ENCODE measurements at regions not wholly inside any gene's neighbourhood (a gene's known extent, or its start where the extent isn't known, plus 50 kb on each side); places are given as distances from the start of the nearest gene placed in this dataset.

GRCh38 chr11:26777372-26777808 lies 55.5 kb upstream of the SLC5A12 start:
- no peak overlapping the region for H3K4me3 ChIP-seq (ENCODE audit: low read depth, low read length)
- no peak for DNase-seq (ENCODE audit: low read depth)

DNA sequence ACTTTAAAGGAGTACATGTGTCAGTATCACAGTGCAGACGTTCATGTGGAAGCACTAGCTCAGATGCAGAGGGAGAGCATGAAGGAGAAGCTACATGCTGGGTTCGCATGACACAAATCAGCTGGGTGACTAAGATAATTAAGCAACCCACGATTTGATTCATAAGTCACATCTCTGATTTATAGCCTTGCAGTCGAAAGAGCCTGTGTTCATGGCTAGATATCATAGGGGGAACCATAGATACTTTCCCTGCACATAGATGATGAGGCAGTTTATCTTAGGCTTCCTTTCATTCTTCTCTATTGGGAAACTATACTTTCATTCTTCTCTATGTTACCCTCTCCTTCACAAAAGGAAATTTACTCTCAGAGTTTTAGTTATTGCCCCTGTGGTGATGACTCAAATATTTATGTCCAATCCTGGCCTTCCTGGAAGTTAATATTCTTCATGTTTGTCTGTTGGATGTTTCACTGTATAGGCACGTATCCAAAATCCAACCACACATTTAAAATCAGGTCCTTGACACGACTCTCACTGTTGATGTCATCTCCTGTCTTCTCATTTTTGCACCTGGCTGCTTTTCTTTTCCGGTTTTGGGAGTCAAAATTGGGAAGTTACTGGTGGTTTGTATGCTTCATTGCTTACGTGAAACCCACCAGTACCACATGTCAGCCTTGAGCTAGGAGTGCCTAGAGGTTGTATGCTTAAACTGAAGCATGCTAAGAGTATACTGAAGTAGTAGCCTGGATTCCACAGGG lies 56.3 kb upstream of the SLC5A12 start:
- peak overlapping the region; percentile 7 for H3K4me3 ChIP-seq (ENCODE audit: low read depth, low read length)
- DNase-seq (ENCODE audit: low read depth): peak; percentile 76

DNA sequence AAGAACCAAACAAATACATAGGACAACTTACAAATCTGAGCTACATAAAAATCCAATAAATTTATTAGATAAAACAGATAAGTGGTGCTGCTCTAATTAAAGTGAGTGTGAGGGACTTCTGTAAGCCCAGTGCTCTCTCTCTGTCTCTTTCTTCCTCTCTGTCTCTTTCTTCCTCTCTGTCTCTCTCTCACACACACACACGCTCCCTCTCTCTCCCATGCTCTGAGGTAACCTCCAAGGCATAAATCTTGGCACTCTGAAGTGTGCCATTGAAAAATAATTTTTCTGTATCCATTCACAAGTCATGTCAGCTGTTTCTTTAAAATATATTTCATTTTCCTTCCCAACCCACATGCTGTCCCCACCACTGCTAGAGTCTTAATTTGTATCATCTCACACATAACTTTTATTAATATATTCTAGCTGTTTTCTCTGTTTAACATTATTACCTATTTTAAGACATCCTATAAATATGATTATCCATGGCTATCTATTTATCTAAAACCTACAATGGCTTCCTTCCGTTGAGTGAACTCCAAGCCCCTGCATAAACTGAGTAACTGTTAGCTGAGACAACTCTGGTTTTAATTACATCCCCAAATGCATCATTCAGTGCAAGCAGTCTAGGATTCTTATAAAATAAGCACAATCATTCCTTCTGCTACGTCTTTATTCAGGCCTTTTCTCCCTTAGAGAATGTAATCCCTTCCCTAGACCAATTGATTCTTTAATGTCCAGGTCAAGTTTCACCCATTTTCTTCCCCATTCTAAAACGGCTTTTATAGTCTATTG lies 57.4 kb upstream of the SLC5A12 start:
- no peak overlapping the region for H3K4me3 ChIP-seq (ENCODE audit: low read depth, low read length)
- DNase-seq (ENCODE audit: low read depth): no peak

GRCh38 chr11:26780376-26781085 lies 58.7 kb upstream of the SLC5A12 start:
- no peak for DNase-seq (ENCODE audit: low read depth)
- H3K4me3 ChIP-seq (ENCODE audit: low read depth, low read length): no peak overlapping the region

- no peak overlapping the region for H3K4me3 ChIP-seq (ENCODE audit: low read depth, low read length)
- no peak for DNase-seq (ENCODE audit: low read depth)
Observed at GRCh38 chr11:26782220-26782965, 60.5 kb upstream of the SLC5A12 start.

- no peak for DNase-seq (ENCODE audit: low read depth)
Observed at GRCh38 chr11:26783997-26784396, 62.1 kb upstream of the SLC5A12 start.

DNA sequence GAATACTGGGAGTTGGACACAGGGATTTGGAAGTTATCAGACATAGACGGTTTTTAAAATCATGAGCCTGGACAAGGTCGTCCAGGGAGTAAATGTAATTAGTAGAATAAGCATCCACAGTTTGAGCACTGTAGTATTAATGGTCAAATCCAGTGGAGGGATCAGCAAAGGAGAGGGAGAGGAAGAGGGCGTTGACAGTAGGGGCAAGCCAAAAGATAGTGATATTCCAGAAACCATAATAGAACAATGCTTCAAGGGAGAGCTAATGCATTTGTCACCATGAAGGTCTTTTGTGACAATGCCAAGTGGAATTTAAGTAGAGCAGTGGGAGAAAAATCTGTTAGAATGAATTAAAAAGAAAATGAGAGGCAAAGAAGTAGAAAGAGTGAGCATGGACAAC lies 68.9 kb upstream of the SLC5A12 start:
- H3K4me3 ChIP-seq (ENCODE audit: low read depth, low read length): no peak overlapping the region
- no peak for DNase-seq (ENCODE audit: low read depth)

More at GRCh38 chr11:26783997-26784396, 62.1 kb upstream of the SLC5A12 start:
- no peak overlapping the region for H3K4me3 ChIP-seq (ENCODE audit: low read depth, low read length)

GRCh38 chr11:26792941-26793340 lies 71.1 kb upstream of the SLC5A12 start:
- DNase-seq (ENCODE audit: low read depth): no peak
- H3K4me3 ChIP-seq (ENCODE audit: low read depth, low read length): no peak overlapping the region

- DNase-seq (ENCODE audit: low read depth): no peak
- H3K4me3 ChIP-seq (ENCODE audit: low read depth, low read length): no peak overlapping the region
Observed at GRCh38 chr11:26793487-26793886, 71.6 kb upstream of the SLC5A12 start.

DNA sequence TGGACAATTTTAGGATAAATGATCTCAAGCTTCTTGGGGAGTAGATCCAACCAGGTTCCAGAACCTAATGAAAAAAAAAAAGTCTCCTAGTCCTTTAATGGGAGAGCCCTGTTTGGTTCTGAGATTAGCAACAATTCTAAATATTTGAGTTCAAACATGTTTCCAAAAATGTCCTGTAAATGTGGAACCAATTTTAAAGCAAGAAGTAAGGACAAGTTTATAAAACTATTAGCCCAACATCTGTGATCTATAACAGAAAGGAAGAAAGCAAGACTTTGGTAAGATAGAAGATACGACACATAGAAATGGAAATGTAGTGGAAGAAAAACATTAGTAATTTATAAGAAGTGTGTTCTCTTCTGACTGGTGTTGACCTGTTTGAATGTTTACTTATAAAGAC lies 79.7 kb upstream of the SLC5A12 start:
- DNase-seq (ENCODE audit: low read depth): no peak

DNA sequence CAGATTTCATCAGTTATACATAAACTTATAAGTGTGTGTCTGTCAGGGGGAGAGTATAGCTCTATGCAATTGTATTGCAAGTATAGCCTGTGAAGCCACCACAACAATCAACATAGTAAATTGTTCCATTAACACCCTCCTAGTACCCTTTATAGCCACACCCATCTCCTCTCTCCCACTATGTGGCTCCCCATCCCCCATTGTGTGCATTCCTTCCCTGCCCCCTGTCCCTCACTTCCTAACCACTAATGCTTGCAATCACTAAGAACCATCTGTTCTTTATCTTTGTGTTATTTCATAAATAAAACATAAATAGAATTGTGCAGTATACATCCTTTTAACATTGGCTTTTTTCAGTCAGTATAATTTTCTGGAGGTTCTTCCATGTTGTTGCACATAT lies 83.1 kb upstream of the SLC5A12 start:
- no peak overlapping the region for H3K4me3 ChIP-seq (ENCODE audit: low read depth, low read length)
- DNase-seq (ENCODE audit: low read depth): no peak

More for the DNA sequence above, 79.7 kb upstream of the SLC5A12 start:
- H3K4me3 ChIP-seq (ENCODE audit: low read depth, low read length): no peak overlapping the region

DNA sequence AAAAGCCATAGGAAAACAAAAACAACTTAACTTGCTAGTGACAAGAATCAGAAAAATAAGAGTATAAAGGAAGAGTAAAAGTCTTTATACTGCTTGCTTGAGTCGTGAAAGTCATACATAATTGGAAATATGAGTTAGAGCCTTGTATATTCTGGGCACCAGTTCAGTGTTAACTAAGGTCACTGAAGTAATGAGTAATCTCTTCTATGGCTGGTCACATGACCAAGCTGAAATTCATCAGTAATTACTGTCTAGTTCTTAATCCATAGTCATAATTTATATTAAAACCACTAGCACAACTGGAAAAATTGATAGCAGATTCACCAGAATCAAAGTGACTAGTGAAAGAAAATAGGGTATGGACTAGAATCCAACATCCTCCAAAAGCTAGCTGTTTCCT lies 84.4 kb upstream of the SLC5A12 start:
- DNase-seq (ENCODE audit: low read depth): no peak

GRCh38 chr11:26820739-26821138 lies 98.9 kb upstream of the SLC5A12 start:
- DNase-seq (ENCODE audit: low read depth): peak; percentile 65
- no peak overlapping the region for H3K4me3 ChIP-seq (ENCODE audit: low read depth, low read length)

More for the DNA sequence above, 84.4 kb upstream of the SLC5A12 start:
- no peak overlapping the region for H3K4me3 ChIP-seq (ENCODE audit: low read depth, low read length)

DNA sequence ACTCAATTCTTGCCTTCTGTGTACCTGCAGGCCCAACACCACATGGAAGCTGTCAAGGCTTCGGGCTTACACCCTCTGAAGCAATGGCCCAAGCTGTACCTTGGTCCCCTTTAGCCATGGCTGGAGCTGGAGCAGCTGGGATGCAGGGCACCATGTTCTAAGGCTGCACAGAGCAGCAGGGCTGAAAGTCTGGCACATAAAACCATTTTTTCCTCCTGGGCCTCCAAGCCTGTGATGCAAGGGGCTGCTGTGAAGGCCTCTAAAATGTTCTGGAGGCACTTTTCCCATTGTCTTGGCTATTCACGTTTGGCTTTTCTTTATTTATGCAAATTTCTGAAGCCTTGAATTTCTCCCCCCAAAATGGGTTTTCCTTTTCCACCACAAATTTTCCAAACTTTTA lies 102.1 kb upstream of the SLC5A12 start:
- DNase-seq (ENCODE audit: low read depth): no peak
- H3K4me3 ChIP-seq (ENCODE audit: low read depth, low read length): no peak overlapping the region

GRCh38 chr11:26827567-26828081 lies 105.8 kb upstream of the SLC5A12 start:
- H3K4me3 ChIP-seq (ENCODE audit: low read depth, low read length): no peak overlapping the region
- no peak for DNase-seq (ENCODE audit: low read depth)

DNA sequence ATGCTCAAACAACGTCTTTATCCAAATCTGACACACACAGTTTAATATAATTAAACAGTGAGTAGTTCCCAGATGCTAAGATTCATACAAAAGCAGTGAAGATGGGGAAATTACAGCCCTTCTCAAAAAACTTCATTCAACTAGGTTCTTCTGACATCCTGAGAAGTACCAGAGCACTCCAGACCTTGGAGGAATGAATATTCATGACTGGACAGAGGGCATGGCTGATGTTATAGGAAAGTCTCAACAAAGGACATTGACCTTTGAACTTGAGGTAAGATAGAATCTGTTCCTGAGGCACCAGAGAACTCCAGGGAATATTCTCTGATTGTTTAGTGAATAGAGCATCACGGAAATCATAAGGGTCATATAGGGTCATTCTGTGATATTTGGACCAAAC lies 106.4 kb upstream of the SLC5A12 start:
- no peak overlapping the region for H3K4me3 ChIP-seq (ENCODE audit: low read depth, low read length)
- no peak for DNase-seq (ENCODE audit: low read depth)

- no peak for DNase-seq (ENCODE audit: low read depth)
- H3K4me3 ChIP-seq (ENCODE audit: low read depth, low read length): no peak overlapping the region
Observed at GRCh38 chr11:26830218-26830617, 108.4 kb upstream of the SLC5A12 start.

DNA sequence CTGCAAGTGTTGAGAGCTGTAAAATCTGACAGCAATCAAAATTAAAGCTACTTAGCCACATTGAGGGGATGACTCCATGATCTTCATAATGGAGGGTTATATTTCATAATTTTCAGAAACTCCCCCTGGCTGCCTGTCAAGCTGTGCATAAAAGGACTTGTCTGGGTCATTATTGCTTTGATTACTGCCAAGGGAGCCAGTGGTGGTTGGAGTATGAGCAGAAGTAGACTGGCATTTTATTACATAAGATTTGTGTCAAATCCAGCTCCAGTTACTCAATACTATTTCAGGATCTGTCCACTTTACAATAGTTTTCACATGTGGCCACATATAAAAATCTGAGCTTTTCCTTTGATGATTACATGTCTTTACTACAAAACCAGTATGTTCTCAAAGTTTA lies 108.9 kb upstream of the SLC5A12 start:
- no peak for DNase-seq (ENCODE audit: low read depth)
- no peak overlapping the region for H3K4me3 ChIP-seq (ENCODE audit: low read depth, low read length)

GRCh38 chr11:26834601-26835000 lies 112.7 kb upstream of the SLC5A12 start:
- no peak for DNase-seq (ENCODE audit: low read depth)
- H3K4me3 ChIP-seq (ENCODE audit: low read depth, low read length): no peak overlapping the region

All from skeletal muscle cell (primary cell).